Thyroid gland (tissue), 4 donors: ENCODE measurements at regions not wholly inside any gene's neighbourhood (a gene's known extent, or its start where the extent isn't known, plus 50 kb on each side); places are given as distances from the start of the nearest gene placed in this dataset.

ENCODE experiments used
- POLR2A ChIP-seq, 2 donors: fragments of 450-650 bp; IDR thresholded peaks; one replicate each; pipeline ENCODE4 v1.6.1; 2017; ENCODE audit warnings: antibody characterized with exemption in 2 of 2, mild to moderate bottlenecking in 2 of 2, moderate library complexity in 1 of 2
- TF ChIP-seq, protein P1 (sequence below), 6 experiments: fragments of 200-600 bp in 3 of 6; fragments of 450-650 bp in 3 of 6; sonication (generic) in 3 of 6; IDR thresholded peaks; one replicate each; pipeline ENCODE4 v1.5.1; 2016 to 2019; ENCODE audit warnings: antibody characterized with exemption in 6 of 6, mild to moderate bottlenecking in 2 of 6, inconsistent platforms in 1 of 6, moderate library complexity in 1 of 6

DNA sequence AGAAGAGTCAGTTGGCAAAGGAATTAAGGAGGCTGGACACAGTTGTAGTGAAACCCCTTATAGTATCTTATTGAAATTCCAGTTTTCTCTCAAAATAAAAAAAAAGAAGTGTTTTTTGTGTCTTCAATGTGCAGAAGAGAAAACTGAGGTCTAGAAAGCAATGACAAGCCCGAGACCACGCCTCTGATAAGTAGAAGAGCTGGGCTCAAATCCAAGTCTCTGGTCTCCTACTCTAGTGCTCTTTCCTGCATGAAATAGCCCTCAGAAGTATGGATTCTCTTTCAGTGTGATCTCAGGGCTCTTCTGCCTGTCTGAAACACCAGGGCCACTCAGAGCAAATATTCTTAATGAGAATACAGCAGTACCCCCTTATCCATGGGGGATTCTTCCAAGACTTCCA, 200.9 kb downstream of the KIF18A start:
- TF ChIP-seq, protein P1, sequence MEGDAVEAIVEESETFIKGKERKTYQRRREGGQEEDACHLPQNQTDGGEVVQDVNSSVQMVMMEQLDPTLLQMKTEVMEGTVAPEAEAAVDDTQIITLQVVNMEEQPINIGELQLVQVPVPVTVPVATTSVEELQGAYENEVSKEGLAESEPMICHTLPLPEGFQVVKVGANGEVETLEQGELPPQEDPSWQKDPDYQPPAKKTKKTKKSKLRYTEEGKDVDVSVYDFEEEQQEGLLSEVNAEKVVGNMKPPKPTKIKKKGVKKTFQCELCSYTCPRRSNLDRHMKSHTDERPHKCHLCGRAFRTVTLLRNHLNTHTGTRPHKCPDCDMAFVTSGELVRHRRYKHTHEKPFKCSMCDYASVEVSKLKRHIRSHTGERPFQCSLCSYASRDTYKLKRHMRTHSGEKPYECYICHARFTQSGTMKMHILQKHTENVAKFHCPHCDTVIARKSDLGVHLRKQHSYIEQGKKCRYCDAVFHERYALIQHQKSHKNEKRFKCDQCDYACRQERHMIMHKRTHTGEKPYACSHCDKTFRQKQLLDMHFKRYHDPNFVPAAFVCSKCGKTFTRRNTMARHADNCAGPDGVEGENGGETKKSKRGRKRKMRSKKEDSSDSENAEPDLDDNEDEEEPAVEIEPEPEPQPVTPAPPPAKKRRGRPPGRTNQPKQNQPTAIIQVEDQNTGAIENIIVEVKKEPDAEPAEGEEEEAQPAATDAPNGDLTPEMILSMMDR (IDR thresholded peaks at IDR 0.05): no peak
- no peak for TF ChIP-seq POLR2A (IDR thresholded peaks at IDR 0.05)
